SKM-1 (cell line): ENCODE measurements at regions not wholly inside any gene's neighbourhood (a gene's known extent, or its start where the extent isn't known, plus 50 kb on each side); places are given as distances from the start of the nearest gene placed in this dataset.
"Not testable (repeated sequence)": the region's sequence is repeated elsewhere in the genome, so short reads cannot be mapped to it uniquely, and the experiment has no call there.

Experiments
- DNase-seq: peaks from one replicate; lab custom pipeline; 2025; ENCODE audit not compliant: unreplicated experiment; lab: John Stamatoyannopoulos, UW

DNA sequence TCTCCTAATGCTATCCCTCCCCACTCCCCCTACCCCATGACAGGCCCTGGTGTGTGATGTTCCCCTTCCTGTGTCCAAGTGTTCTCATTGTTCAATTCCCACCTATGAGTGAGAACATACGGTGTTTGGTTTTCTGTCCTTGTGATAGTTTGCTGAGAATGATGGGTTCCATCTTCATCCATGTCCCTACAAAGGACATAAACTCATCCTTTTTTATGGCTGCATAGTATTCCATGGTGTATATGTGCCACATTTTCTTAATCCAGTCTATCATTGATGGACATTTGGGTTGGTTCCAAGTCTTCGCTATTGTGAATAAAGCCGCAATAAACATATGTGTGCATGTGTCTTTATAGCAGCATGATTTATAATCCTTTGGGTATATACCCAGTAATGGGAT is 227.5 kb upstream of the PRDM1 start:
- not testable (repeated sequence) for DNase-seq

DNA sequence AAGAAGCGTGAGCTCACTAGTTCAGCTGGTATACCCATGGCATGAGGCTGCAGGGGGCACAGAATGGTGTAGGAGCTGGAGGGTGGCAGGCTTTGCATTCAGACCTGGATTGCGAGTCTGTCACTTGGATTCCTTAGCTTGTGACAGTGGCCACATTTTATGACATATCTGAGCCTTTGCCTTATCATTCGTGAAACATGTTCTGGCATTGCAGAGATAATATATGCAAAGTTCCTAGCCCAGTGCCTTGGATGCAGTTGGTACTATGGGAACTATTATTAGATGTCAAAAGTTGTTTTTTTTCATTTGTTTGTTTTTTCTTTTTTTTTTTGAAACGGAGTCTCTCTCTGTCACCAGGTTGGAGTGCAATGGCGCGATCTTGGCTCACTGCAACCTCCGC is 230.7 kb upstream of the PRDM1 start:
- no peak for DNase-seq

DNA sequence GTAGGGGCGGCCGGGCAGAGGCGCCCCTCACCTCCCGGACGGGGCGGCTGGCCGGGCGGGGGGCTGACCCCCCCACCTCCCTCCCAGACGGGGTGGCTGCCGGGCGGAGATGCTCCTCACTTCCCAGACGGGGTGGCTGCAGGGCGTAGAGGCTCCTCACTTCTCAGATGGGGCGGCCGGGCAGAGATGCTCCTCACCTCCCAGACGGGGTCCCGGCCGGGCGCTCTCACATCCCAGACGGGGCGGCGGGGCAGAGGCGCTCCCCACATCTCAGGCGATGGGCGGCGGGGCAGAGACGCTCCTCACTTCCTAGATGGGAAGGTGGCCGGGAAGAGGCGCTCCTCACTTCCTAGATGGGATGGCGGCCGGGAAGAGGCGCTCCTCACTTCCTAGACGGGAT is 232.2 kb upstream of the PRDM1 start:
- not testable (repeated sequence) for DNase-seq

DNA sequence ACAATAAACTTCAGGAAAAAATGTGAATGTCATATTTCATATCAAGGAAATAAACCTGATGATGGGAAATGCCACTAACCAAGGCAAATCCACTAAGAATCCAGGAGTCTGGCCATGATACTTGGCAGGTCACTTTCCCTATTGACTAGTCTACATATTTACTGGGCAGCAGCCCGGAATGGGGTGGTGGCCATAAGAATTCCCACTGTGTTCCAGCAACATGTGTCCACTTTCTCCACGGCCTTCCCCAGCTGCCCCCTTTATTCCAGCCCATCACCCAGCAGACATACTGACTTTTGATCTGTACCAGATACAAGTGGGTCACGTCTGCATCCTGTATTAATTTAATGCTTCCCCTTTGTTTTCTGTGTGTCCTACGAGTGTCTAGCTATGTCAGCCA is 234.5 kb upstream of the PRDM1 start:
- DNase-seq, result no peak

DNA sequence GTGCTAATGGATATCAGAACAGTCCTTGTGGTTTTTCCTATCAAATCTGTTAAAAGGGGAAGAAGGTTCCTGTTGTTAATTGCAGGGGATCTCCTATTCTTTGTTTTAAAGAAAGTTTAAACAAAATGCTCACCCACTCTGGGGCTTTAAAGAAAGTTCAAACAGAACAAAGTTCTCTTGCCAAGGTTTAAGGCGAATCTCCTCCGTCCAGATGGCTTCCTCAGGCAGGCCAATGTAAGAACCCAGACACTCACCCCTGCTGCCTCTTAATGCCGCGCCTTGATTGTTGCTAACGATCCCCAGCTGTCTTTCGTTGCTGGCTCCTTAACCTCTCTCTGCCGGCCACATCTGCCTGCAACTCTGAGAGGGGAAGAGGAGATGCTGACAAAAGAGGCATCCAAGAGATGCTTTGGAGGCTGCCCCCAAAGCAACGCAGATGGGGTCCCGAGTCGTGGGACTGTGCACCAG is 235.0 kb upstream of the PRDM1 start:
- DNase-seq, result no peak

- no peak for DNase-seq
Observed at GRCh38 chr6:105850261-105851112, 235.6 kb upstream of the PRDM1 start.

DNA sequence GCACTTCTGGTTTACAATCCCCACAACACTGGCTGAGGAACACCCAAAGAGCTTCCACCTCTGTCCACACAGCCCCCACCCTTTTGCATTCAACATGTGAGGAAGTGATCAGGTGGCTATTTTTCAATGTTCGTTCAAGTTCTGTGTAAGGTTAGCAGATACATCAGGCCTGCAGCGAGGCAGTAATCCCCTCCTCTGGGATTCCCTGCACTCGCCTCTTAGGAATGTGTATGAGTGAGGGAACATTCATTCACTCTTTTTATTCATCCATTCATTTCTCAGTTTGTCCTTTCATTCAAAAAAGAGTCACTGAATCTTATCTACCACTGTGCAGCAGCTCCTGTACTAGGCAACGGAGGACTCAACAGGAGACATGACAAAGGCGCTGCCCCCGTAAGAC is 236.4 kb upstream of the PRDM1 start:
- DNase-seq, result no peak

DNA sequence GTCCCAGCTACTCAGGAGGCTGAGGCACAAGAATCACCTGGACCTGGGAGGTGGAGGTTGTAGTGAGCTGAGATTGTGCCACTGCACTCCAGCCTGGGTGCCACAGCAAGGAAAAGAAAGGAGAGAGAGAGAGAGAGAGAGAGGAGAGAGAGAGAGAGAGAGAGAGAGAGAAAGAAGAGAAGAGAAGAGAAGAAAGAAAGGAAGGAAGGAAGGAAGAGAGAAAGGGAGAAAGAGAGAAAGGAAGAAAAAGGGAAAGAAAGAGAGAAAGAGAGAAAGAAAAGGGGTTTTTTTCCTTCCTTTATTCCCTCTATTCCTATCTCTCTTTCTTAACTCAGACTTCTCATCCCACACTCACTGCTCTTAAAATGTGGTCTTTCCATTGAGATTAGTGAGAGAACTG is 238.7 kb upstream of the PRDM1 start:
- no peak for DNase-seq

DNA sequence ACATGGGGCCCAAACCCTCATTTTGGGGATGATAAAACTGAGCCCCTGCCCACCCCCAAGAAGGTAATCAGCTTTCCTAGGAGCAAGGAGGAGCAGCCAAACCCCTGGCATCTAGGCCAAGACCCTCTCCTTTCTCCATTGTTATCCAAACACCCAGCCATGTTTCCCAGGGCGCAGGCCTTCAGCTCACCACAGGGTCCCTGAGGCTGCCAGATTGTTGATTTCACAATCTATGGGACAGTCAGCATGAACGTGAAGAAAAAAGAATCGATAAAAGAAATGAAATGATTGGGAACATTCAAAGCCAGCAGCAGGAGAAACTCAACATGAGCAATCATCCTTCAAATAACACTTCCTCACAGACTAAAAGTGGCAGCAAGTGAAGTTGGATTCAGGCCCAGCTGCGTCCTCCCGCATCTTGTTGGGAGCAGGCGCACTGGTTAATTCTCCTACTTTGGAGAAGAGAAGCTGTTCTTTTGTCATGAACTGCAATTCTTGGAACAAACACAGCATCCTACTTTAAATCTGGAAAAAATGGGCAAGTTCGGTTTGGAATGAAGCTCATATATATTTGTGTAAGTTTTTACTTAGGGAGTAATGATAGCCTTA is 241.8 kb upstream of the PRDM1 start:
- DNase-seq, result no peak

- DNase-seq, result no peak
Observed at GRCh38 chr6:105839266-105839665, 246.9 kb upstream of the PRDM1 start.

GRCh38 chr6:105838171-105838570 is 248.0 kb upstream of the PRDM1 start:
- DNase-seq, result no peak

- no peak for DNase-seq
Observed at GRCh38 chr6:105836889-105837288, 249.2 kb upstream of the PRDM1 start.

DNA sequence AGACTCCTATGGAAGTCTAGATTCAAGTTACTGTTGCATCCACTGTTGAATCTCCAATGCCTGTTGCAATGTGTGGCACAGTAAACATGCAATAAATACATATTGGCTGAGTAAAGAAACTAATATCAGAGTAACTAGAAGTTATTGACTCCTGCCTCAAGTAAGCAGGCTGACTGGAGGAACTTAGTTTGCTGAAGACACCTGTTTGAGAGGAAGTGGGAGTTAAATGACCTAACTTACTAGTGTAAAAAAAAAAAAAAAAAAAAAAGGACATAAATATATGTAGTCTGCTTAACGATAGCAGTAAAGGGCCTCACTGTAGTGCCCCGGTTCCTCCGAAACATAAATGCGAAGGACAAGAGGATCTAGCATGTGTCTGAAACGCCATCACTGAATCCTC is 249.8 kb upstream of the PRDM1 start:
- DNase-seq, result no peak

GRCh38 chr6:105835373-105835772 is 250.8 kb upstream of the PRDM1 start:
- no peak for DNase-seq

GRCh38 chr6:105833959-105834947 is 251.9 kb upstream of the PRDM1 start:
- DNase-seq, result no peak

DNA sequence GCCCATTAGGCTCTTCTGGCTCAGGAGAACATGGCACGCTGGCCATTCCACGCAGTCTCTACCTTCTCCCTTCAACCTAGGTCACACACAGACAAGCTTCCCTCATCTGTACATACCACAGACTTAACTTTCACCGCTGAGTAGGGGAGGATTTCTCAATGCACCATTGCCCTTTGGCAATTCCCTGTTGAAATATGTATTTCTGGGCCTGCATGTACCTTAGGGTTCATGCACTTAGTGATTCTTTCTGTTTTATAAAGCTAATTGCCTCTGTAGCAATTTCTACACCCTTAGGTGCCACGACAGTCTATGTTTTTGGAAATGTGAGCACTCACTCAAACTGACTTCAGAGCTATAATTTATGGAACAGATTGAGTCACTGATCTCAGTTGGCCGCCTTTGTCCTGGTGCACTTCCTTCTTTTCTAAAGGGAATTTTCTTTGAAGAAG is 253.8 kb upstream of the PRDM1 start:
- DNase-seq, result peak; percentile 92

- no peak for DNase-seq
Observed at GRCh38 chr6:105831311-105832097, 254.6 kb upstream of the PRDM1 start.

DNA sequence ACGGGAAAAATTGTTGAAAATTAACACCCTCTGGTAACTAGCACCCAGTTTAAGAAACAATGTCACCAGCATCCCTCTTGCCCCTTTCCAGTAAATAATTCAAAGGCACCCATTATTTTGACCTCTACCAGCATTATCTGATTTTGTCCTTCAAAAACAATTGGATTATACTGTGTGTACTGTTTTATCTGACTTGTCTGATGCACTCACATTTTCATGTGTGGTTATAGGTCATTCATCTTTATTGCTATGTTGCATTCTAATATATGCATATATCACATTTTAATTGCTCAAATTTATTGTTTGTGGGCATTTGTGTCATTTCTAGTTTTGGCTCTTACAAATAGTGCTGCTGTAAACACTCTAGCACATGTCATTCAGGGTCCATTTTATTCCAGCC is 260.9 kb upstream of the PRDM1 start:
- no peak for DNase-seq

DNA sequence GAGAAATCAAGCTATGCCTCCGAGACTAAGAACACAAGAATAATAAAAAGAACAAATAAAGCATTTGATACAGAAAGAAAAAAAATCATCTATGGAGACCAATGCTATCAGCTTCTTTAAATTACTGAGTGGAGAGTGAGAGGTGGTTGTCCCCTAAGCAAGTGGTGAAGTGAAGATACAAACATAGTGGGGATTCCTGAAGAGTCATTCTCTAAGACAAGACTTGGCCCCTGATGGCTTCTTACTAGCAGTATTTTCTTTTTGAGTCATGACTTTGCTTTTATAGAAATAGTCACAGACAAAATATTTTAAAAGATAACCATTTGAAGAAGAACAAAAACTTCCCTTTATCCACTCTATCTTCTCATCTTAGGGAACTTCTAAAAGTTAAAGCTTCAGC is 261.4 kb upstream of the PRDM1 start:
- DNase-seq, result no peak

- no peak for DNase-seq
Observed at GRCh38 chr6:105821777-105822176, 264.4 kb upstream of the PRDM1 start.

- no peak for DNase-seq
Observed at GRCh38 chr6:105821027-105821426, 265.1 kb upstream of the PRDM1 start.
